MM.1S (cell line): ENCODE measurements at regions not wholly inside any gene's neighbourhood (a gene's known extent, or its start where the extent isn't known, plus 50 kb on each side); places are given as distances from the start of the nearest gene placed in this dataset.

Experiments used
- DNase-seq: peaks from one replicate; pipeline ENCODE4 v3.0.0-alpha.2; 2015
- H2AFZ ChIP-seq: fragments of 300-600 bp; sonication (generic); 2 replicates; pipeline ENCODE4 v1.6.0; 2016; ENCODE audit warnings: antibody characterized with exemption, low read length
- H3F3A ChIP-seq: fragments of 300-600 bp; sonication (generic); 2 replicates; pipeline ENCODE4 v1.6.1; 2016; ENCODE audit warnings: mild to moderate bottlenecking, antibody characterized with exemption, low read length, moderate library complexity, mixed read lengths; ENCODE audit not compliant: insufficient read depth
- H3K27ac ChIP-seq: fragments of 300-600 bp; sonication (generic); 2 replicates; pipeline ENCODE4 v1.5.1; 2016; ENCODE audit warnings: mild to moderate bottlenecking, low read length
- H3K27me3 ChIP-seq: fragments of 300-600 bp; sonication (generic); replicated peaks from 2 replicates; pipeline ENCODE4 v1.6.0; 2016; ENCODE audit warnings: low read length; ENCODE audit not compliant: insufficient read depth
- H3K36me3 ChIP-seq: fragments of 300-600 bp; sonication (generic); replicated peaks from 2 replicates; pipeline ENCODE4 v1.6.1; 2016; ENCODE audit warnings: mild to moderate bottlenecking, low read length, mixed read lengths; ENCODE audit not compliant: insufficient read depth
- H3K4me1 ChIP-seq: fragments of 300-600 bp; sonication (generic); 2 replicates; pipeline ENCODE4 v1.6.1; 2016; ENCODE audit warnings: low read length, mixed read lengths
- H3K4me2 ChIP-seq: fragments of 300-600 bp; sonication (generic); 2 replicates; pipeline ENCODE4 v1.6.0; 2016; ENCODE audit warnings: low read depth, low read length
- H3K4me3 ChIP-seq: fragments of 300-600 bp; sonication (generic); 2 replicates; pipeline ENCODE4 v1.5.1; 2016; ENCODE audit warnings: low read length, mixed read lengths
- H3K79me2 ChIP-seq: fragments of 300-600 bp; sonication (generic); 2 replicates; pipeline ENCODE4 v1.6.1; 2016; ENCODE audit warnings: mixed run types, low read length, mixed read lengths
- H3K9ac ChIP-seq: fragments of 300-600 bp; sonication (generic); 2 replicates; pipeline ENCODE4 v1.6.1; 2016; ENCODE audit warnings: low read length, mixed read lengths
- H3K9me2 ChIP-seq: fragments of 300-600 bp; sonication (generic); replicated peaks from 2 replicates; pipeline ENCODE4 v1.6.1; 2016; ENCODE audit warnings: mild to moderate bottlenecking, low read length, mixed read lengths; ENCODE audit not compliant: insufficient read depth
- H3K9me3 ChIP-seq: fragments of 300-600 bp; sonication (generic); replicated peaks from 2 replicates; pipeline ENCODE4 v1.6.1; 2016; ENCODE audit warnings: mild to moderate bottlenecking, low read length, mixed read lengths; ENCODE audit not compliant: insufficient read depth
- H4K20me1 ChIP-seq: fragments of 300-600 bp; sonication (generic); 2 replicates; pipeline ENCODE4 v1.6.1; 2016; ENCODE audit warnings: mild to moderate bottlenecking, low read length, moderate library complexity, mixed read lengths; ENCODE audit not compliant: insufficient read depth
- EZH2 ChIP-seq: fragments of 300-600 bp; sonication (generic); optimal IDR thresholded peaks from 2 replicates; pipeline ENCODE3; 2017; ENCODE audit warnings: low read depth, mild to moderate bottlenecking, antibody characterized with exemption, low read length, mixed read lengths
- EZH2phosphoT487 ChIP-seq: fragments of 300-600 bp; sonication (generic); IDR thresholded peaks from 2 replicates; pipeline ENCODE4 v1.6.1; 2018; ENCODE audit warnings: antibody characterized with exemption, low read length
- TF ChIP-seq, protein P1 (sequence below): fragments of 300-600 bp; sonication (generic); IDR thresholded peaks from 2 replicates; pipeline ENCODE4 v1.5.1; 2016; ENCODE audit warnings: antibody characterized with exemption, low read length, mixed read lengths

DNA sequence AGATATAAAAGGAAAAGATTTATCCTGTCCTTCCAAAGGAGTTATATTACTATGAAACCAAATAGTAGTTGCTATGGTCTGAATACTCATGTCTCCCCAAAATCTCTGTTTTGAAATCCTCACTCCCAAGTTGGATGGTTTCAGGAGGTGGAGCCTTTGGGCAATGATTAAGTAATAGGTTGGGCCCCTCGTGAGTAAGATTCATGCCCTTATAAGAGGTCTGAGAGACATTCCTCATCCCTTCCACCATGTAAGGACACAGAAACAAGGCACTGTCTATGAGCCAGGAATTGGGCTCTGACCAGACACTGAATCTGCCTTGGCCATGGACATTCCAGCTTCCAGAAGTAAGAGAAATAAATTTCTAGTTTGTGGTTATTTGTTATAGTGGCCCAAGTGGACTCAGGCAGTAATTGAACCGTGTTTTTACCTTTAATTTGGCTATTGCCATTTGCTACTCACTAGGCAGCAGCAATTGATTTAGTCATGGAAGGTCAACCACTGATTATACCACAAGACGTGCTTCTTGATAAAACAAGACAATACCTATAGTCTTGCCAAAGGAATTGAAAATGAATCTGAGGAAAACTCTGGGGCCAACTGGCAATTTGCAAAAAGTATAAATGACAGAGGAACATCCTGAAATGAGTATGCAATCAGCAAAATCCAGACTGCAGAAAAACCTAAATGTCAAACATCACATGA, 717.4 kb upstream of the SPRY2 start:
- Histone ChIP-seq H3K4me1 (no peaks in the 10 kb centered on the region), H3K79me2 (no peaks in the 10 kb centered on the region), H3K27ac (no peak overlapping the region), H3K9ac (no peak overlapping the region), H3K4me3 (no peak overlapping the region), H3K9me2 (no peaks in the 10 kb centered on the region), H3F3A (no peaks in the 10 kb centered on the region), H3K36me3 (no peaks in the 10 kb centered on the region), H3K4me2 (no peak overlapping the region), H2AFZ (no peak overlapping the region), H4K20me1 (no peaks in the 10 kb centered on the region), H3K27me3 (no peaks in the 10 kb centered on the region), H3K9me3 (no peaks in the 10 kb centered on the region)
- TF ChIP-seq EZH2 (no peak), EZH2phosphoT487 (no peak)
- TF ChIP-seq, protein P1, sequence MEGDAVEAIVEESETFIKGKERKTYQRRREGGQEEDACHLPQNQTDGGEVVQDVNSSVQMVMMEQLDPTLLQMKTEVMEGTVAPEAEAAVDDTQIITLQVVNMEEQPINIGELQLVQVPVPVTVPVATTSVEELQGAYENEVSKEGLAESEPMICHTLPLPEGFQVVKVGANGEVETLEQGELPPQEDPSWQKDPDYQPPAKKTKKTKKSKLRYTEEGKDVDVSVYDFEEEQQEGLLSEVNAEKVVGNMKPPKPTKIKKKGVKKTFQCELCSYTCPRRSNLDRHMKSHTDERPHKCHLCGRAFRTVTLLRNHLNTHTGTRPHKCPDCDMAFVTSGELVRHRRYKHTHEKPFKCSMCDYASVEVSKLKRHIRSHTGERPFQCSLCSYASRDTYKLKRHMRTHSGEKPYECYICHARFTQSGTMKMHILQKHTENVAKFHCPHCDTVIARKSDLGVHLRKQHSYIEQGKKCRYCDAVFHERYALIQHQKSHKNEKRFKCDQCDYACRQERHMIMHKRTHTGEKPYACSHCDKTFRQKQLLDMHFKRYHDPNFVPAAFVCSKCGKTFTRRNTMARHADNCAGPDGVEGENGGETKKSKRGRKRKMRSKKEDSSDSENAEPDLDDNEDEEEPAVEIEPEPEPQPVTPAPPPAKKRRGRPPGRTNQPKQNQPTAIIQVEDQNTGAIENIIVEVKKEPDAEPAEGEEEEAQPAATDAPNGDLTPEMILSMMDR = no peak
- no peak for DNase-seq

DNA sequence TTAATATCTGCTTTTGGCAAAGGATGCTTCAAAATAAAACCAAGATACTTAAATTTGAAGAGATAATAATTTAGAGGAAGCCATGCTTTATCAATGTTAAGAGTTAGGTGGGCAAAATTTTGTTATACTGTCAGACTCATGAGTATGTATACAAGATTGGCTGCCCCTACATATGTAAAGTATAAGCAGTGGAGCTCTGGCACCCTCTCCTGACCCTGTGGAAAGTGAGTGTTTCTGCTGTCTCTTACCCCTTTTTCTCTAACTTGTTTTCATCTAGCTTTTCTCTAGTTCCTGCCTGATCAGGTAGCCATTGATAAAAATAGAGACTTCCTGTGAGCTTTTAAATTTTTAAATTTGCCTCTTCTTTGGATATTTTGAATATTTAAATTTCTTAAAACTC, 710.9 kb upstream of the SPRY2 start:
- Histone ChIP-seq H3K36me3 (no peaks in the 10 kb centered on the region), H3K27ac (no peak overlapping the region), H3K79me2 (no peaks in the 10 kb centered on the region), H3K27me3 (no peaks in the 10 kb centered on the region), H3K4me1 (no peaks in the 10 kb centered on the region), H2AFZ (no peak overlapping the region), H3K4me3 (no peak overlapping the region), H4K20me1 (no peaks in the 10 kb centered on the region), H3F3A (no peaks in the 10 kb centered on the region), H3K9ac (no peak overlapping the region), H3K9me2 (no peaks in the 10 kb centered on the region), H3K9me3 (no peaks in the 10 kb centered on the region), H3K4me2 (no peak overlapping the region)
- TF ChIP-seq EZH2phosphoT487 = no peak
- TF ChIP-seq EZH2 = no peak
- TF ChIP-seq, protein P1 = no peak
- no peak for DNase-seq

DNA sequence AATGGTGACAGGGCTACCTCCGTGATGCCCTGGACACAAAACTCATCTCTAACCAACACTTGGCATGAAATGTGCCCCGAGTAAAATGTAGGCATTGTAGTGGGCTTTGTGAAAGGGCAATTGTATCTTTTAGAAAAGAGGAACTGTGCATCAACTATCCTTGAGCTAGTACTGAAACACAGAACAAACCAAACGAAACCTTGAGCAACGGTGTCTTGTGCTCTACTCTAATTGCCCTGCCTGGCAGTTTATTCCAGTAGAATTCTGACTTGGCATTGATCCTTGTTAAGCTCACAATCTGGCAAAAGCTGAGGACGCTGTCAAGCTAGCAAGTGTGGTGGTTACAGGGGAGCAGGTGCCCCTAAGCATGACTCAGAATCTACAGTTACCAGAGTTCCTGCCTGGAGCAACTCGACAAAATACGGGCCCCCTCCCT, 707.1 kb upstream of the SPRY2 start:
- TF ChIP-seq, protein P1 = no peak
- TF ChIP-seq EZH2 (no peak), EZH2phosphoT487 (no peak)
- H3K9ac ChIP-seq = no peak overlapping the region
- no peaks in the 10 kb centered on the region for H4K20me1 ChIP-seq
- no peaks in the 10 kb centered on the region for H3K27me3 ChIP-seq
- H3K79me2 ChIP-seq = no peaks in the 10 kb centered on the region
- H3K36me3 ChIP-seq = no peaks in the 10 kb centered on the region
- no peak overlapping the region for H3K4me2 ChIP-seq
- H3K9me2 ChIP-seq = no peaks in the 10 kb centered on the region
- no peak overlapping the region for H2AFZ ChIP-seq
- H3K27ac ChIP-seq = no peak overlapping the region
- H3K4me1 ChIP-seq = no peaks in the 10 kb centered on the region
- H3F3A ChIP-seq = no peaks in the 10 kb centered on the region
- H3K4me3 ChIP-seq = no peak overlapping the region
- DNase-seq = peak; percentile 14
- no peaks in the 10 kb centered on the region for H3K9me3 ChIP-seq
